Pancreas (tissue), 10 donors: ENCODE measurements at regions not wholly inside any gene's neighbourhood (a gene's known extent, or its start where the extent isn't known, plus 50 kb on each side); places are given as distances from the start of the nearest gene placed in this dataset.

Experiments used
- ATAC-seq, 4 donors: fragments of 200-7000 bp; cut with Tn5 transposase; one replicate each; pipeline versions ENCODE4 v1.8.0 to v1.9.1; 2020; ENCODE audit warnings: mild to moderate bottlenecking in 4 of 4, moderate library complexity in 4 of 4
- DNase-seq, 6 donors: peaks; one replicate each; pipeline ENCODE4 v3.0.0-alpha.2; 2020
- FAIRE-seq: peaks from 2 replicates; lab custom pipeline; 2012; peaks lifted over from hg19 to GRCh38; lab: Jason Lieb, UNC
- H3K27ac ChIP-seq, 4 donors: fragments of 200-600 bp; sonication (generic); 1 replicate in 3 of 4; 2 replicates in 1 of 4; pipeline versions ENCODE4 v1.5.0 to v1.8.0; 2020
- H3K27me3 ChIP-seq, 4 donors: fragments of 200-600 bp; one replicate each; pipeline ENCODE4 v1.8.0; 2021
- H3K36me3 ChIP-seq, 3 donors: fragments of 200-600 bp; sonication (generic) in 1 of 3; one replicate each; pipeline versions ENCODE4 v1.5.0 to v1.8.0; 2020 to 2021
- H3K4me1 ChIP-seq, 3 donors: fragments of 200-600 bp; one replicate each; pipeline ENCODE4 v1.8.0; 2021
- H3K4me3 ChIP-seq, 4 donors: fragments of 200-600 bp; sonication (generic) in 2 of 4; one replicate each; pipeline versions ENCODE4 v1.5.0 to v1.8.0; 2020 to 2021
- H3K9me3 ChIP-seq, 4 donors: fragments of 200-600 bp; one replicate each; pipeline ENCODE4 v1.8.0; 2021
- CTCF ChIP-seq, 4 donors: fragments of 200-600 bp; sonication (generic) in 3 of 4; IDR thresholded peaks; one replicate each; pipeline versions ENCODE4 v1.5.0 to v1.8.0; 2021; ENCODE audit warnings: antibody characterized with exemption in 4 of 4
- WGBS, 2 donors: extraction: QIAGEN DNeasy Blood & Tissue Kit; methylation state at CpG; one replicate each; pipeline ENCODE4 v1.1.7; 2013; 5-methylcytosine and 5-hydroxymethylcytosine counted together
- intact Hi-C, 3 donors: fragments of 100-400 bp; cut with DNase I; formaldehyde crosslinking; loops; one replicate each; pipeline versions ENCODE4 v1.11.1 to v1.14.2; 2022
- donor health status: healthy with polysubstance abuse.
- donor health status: DM: no; HTN: no; CAD: no; lungs with moderate emphysema.
- donor health status: DM: no; HTN: no; CAD: no.
- donor health status: control.
- donor health status: control.
- donor health status: Bipolar disorder and iron deficiency.
- donor health status: DM: yes; HTN: yes; CAD: no.
- donor health status: DM: no; HTN: no; CAD: no.
- donor health status: DM: no; HTN: no; CAD: no.
- donor health status: DM: yes; HTN: yes; CAD: no.

GRCh38 chr1:87563211-87563610, 234.5 kb downstream of the LMO4 start:
- WGBS, 2 donors: 62 to 78% methylated on average over 4 of the region's 4 CpGs
- ATAC-seq: no peak
- intact Hi-C loops: no loop called here
- no peaks in the 10 kb centered on the region for H3K4me1 ChIP-seq
- TF ChIP-seq CTCF (IDR thresholded peaks at IDR 0.05): no peak
- DNase-seq: no peak
- H3K4me3 ChIP-seq: no peak overlapping the region
- FAIRE-seq: no peak
- H3K27ac ChIP-seq: no peak overlapping the region
- H3K9me3 ChIP-seq: no peaks in the 10 kb centered on the region
- no peaks in the 10 kb centered on the region for H3K27me3 ChIP-seq
- no peaks in the 10 kb centered on the region for H3K36me3 ChIP-seq

- Histone ChIP-seq H3K27ac (no peak overlapping the region), H3K27me3 (no peaks in the 10 kb centered on the region), H3K4me1 (no peaks in the 10 kb centered on the region), H3K9me3 (no peaks in the 10 kb centered on the region), H3K4me3 (no peak overlapping the region), H3K36me3 (no peaks in the 10 kb centered on the region)
- FAIRE-seq: no peak
- intact Hi-C loops: no loop called here
- DNase-seq: no peak
- no peak for TF ChIP-seq CTCF (IDR thresholded peaks at IDR 0.05)
- no peak for ATAC-seq
- 72 to 75% methylated on average over 5 of the region's 5 CpGs for WGBS, 2 donors
Measured at GRCh38 chr1:87565861-87566260, 237.2 kb downstream of the LMO4 start.

GRCh38 chr1:87568005-87568404, 239.3 kb downstream of the LMO4 start:
- WGBS, 2 donors: 83 to 88% methylated on average over 4 of the region's 4 CpGs
- H3K27ac ChIP-seq: no peak overlapping the region
- no peaks in the 10 kb centered on the region for H3K4me1 ChIP-seq
- H3K9me3 ChIP-seq: no peaks in the 10 kb centered on the region
- H3K27me3 ChIP-seq: no peaks in the 10 kb centered on the region
- no peak overlapping the region for H3K4me3 ChIP-seq
- intact Hi-C loops: no loop called here
- no peak for DNase-seq
- no peak for ATAC-seq
- no peak for FAIRE-seq
- no peak for TF ChIP-seq CTCF (IDR thresholded peaks at IDR 0.05)
- no peaks in the 10 kb centered on the region for H3K36me3 ChIP-seq

GRCh38 chr1:87568911-87569310, 240.2 kb downstream of the LMO4 start:
- WGBS, 2 donors: 68 to 76% methylated on average over 3 of the region's 3 CpGs

GRCh38 chr1:87572008-87572407, 243.3 kb downstream of the LMO4 start:
- Histone ChIP-seq H3K9me3 (no peaks in the 10 kb centered on the region), H3K4me1 (no peaks in the 10 kb centered on the region), H3K4me3 (no peak overlapping the region), H3K27ac (no peak overlapping the region), H3K36me3 (no peaks in the 10 kb centered on the region), H3K27me3 (no peaks in the 10 kb centered on the region)
- FAIRE-seq: no peak
- intact Hi-C loops: no loop called here
- TF ChIP-seq CTCF (IDR thresholded peaks at IDR 0.05): no peak
- DNase-seq: no peak
- no peak for ATAC-seq
- 66 to 76% methylated on average over 4 of the region's 4 CpGs for WGBS, 2 donors

More at GRCh38 chr1:87568911-87569310, 240.2 kb downstream of the LMO4 start:
- H3K4me1 ChIP-seq: no peaks in the 10 kb centered on the region
- intact Hi-C loops: no loop called here
- H3K9me3 ChIP-seq: no peaks in the 10 kb centered on the region
- no peak for ATAC-seq
- H3K36me3 ChIP-seq: no peaks in the 10 kb centered on the region
- no peak for TF ChIP-seq CTCF (IDR thresholded peaks at IDR 0.05)
- no peak overlapping the region for H3K4me3 ChIP-seq
- no peak for FAIRE-seq
- no peaks in the 10 kb centered on the region for H3K27me3 ChIP-seq
- no peak overlapping the region for H3K27ac ChIP-seq
- no peak for DNase-seq
